CD4-positive, alpha-beta T cell treated with Interleukin-4 for 1 hour (primary cell): ENCODE measurements at regions not wholly inside any gene's neighbourhood (a gene's known extent, or its start where the extent isn't known, plus 50 kb on each side); places are given as distances from the start of the nearest gene placed in this dataset.
"Not testable (repeated sequence)": the region's sequence is repeated elsewhere in the genome, so short reads cannot be mapped to it uniquely, and the experiment has no call there.

ENCODE experiments used
- DNase-seq, 2 donors: peaks; one replicate each; pipeline ENCODE4 v3.0.0-alpha.2; 2020 to 2022

GRCh38 chr15:35937380-35937779, 391.4 kb upstream of the DPH6 start:
- no peak for DNase-seq

- DNase-seq, result no peak
Observed at GRCh38 chr15:35944945-35945585, 399.1 kb upstream of the DPH6 start.

- DNase-seq, result no peak
Observed at GRCh38 chr15:35953424-35953823, 407.5 kb upstream of the DPH6 start.

- DNase-seq, result no peak
Observed at GRCh38 chr15:35956056-35956455, 410.1 kb upstream of the DPH6 start.

DNA sequence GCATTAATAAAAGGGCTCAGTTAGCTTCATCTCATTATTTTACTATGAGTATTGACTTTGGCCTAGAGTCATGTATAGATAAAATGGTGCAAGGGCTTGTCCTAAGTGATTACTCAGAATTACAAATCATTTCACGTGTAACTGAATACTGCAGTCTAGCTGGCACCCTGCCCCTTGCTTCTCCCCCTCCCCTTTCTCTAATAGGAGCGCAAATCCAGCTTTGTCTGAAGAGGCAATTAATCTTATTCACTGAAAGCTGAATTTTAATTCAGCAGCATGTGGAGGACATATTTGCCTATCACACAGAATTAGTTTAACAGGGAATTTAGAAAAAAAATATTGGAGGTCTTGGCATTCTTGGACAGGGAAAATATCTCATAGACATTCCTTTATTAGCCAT, 412.1 kb upstream of the DPH6 start:
- DNase-seq, result no peak

- no peak for DNase-seq
Observed at GRCh38 chr15:35958975-35959374, 413.0 kb upstream of the DPH6 start.

DNA sequence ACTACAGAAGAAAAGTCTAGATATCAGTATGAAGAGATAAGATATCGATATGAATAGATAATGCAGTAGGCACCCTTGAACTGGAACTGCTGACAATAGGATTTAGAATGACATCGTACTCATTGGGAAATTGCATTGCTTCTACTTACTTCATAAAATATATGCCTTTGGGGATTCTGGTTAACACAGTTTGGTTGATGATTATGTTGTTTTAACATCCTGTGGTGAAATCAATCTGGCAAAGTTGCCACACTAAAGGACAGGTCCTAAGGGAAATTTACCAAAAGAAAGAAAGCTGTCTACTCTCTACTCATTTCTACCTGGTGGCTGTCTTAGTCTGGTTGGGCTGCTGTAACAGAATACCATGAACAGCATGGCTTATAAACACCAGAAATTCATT, 417.4 kb upstream of the DPH6 start:
- DNase-seq, result no peak

- no peak for DNase-seq
Observed at GRCh38 chr15:35966781-35967180, 420.8 kb upstream of the DPH6 start.

DNA sequence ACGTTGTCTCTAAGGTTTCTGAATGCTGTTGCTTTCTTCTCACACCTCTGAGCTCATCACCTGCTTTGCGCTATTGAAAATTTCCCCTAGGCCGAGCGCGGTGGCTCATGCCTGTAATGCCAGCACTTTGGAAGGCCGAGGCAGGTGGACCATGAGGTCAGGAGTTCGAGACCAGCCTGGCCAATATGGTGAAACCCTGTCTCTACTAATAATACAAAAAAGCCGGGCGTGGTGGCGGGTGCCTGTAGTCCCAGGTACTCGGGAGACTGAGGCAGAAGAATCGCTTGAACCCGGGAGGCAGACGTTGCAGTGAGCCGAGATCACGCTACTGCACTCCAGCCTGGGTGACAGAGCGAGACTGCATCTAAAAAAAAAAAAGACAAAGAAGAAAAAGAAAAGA, 422.0 kb upstream of the DPH6 start:
- DNase-seq, result not testable (repeated sequence)

DNA sequence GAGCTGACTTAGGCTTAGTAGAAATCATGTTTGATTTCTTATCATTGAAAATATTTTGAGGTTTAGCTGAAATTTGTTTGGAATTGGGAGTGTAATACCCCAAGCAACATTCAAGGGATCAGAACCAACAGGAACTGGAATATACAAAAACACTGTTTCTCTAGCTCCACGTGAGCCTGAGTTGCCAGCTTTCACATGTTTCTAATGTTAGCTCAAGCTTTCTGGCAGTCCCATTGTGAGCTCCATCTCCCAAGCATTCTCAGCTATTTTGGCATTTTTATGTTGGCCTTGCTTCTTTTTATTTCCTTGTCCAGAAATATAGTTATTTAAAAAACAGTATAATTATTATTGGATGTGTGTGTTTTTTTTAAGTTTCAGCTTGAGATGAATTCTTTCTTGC, 427.1 kb upstream of the DPH6 start:
- DNase-seq, result no peak

- no peak for DNase-seq
Observed at GRCh38 chr15:35974052-35974451, 428.1 kb upstream of the DPH6 start.

GRCh38 chr15:35975941-35976340, 430.0 kb upstream of the DPH6 start:
- no peak for DNase-seq

- DNase-seq, result no peak
Observed at GRCh38 chr15:35979608-35980007, 433.6 kb upstream of the DPH6 start.

GRCh38 chr15:35980719-35981118, 434.8 kb upstream of the DPH6 start:
- DNase-seq, result no peak

DNA sequence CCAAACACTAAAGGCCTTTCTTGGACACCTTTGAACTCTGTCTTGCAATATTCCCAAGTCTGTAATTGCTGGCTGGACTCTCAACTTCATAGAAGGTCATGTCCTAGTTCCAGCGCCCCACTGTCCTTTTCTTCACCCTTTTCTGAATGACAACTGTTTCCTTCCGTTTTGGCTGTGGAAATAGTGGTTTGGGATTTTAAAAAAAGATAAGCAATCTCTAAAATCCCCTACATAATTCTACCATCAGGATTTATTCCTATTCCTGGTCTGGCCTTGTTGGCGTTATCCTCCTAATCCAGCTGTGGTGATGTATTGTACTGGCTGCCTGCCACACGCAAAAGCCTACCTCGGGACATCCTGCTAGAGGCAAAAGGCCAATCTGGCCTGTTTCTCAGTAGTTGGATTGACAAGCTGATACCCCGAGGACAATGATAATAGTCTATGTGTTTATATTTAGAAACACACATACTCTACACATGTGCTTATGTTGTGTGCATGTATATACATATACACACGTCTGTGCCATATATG, 440.3 kb upstream of the DPH6 start:
- DNase-seq, result no peak

GRCh38 chr15:35987056-35987455, 441.1 kb upstream of the DPH6 start:
- DNase-seq, result no peak

DNA sequence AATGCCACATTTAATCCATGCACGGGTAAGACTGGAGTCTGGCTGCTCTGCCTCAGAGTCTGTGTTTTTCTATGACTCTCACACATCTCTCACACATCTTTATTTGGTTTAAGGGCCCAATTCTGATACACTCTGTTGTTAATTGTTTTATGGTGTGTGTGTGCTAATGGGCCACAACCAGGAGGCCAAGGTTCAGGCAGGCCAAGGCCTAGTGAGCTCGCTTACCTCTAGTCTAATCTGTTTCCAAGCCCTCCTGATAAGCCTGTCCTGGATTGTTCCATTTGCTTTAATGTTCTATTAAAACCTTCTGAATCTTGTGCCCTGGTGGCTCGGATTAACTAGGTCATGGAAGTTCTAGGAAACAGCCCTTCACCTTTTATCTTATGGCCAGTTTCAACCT, 445.4 kb upstream of the DPH6 start:
- no peak for DNase-seq

DNA sequence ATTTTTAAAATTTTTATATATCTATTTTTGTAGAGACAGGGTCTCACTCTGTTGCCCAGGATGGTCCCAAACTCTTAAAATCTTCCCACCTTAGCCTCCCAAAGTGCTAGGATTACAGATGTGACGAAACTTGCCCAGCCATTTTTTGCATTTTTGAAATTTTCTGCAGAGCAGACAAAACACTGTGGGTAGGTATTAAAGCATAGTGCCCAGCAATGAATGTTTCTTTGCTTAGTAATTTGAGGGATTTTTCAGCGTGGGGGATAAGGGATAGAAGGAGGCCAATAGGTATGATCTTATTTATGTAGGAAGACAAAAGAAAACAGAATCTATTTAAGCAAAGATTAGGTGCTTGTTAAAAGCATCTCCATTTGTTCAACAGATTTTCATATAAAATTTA, 446.8 kb upstream of the DPH6 start:
- no peak for DNase-seq

- no peak for DNase-seq
Observed at GRCh38 chr15:35993196-35993595, 447.2 kb upstream of the DPH6 start.

- DNase-seq, result no peak
Observed at GRCh38 chr15:35994876-35995275, 448.9 kb upstream of the DPH6 start.

DNA sequence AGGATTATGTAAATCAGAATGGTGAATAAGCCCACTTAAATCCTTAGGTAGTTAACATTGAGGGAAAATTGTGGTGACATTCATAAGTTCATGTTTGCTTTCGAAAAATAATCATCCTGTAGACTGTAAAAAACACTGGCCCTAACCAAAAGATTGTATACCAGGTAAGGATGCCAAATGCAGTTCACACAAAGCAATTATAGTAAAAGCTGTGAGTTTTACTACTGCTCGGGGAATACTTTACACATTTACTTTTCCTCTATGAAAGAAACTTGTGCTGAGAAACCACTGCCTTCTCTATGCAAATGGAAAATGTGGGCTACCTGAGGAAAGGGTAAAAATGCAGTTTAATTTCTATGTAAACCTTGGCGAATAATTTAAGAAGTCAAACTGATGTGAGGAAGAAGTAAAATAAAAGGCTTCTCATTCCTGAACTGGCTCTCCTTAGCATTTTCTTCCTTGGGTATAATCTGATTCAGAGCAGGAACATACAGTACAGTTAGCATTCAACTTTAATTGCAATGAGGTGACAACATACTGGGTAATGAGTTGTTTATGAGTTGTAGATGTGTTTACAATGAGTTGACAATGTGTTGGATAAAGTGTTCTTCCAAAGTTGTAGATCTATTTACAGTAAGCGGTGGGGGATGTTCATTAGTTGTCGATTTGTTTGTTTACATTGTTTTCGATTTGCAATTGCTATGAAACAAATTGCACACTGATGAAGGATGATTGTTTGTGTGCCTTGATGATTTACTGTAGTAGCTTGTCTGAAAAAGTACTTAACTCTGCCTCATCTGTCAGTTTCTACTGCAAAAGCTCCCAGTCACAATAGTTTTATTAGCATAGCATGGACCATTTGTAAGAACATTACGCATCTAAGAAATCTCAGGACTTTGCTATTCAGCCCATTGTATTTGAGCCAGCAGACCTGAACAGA, 453.0 kb upstream of the DPH6 start:
- DNase-seq, result no peak

GRCh38 chr15:36004891-36005490, 459.0 kb upstream of the DPH6 start:
- DNase-seq, result no peak

GRCh38 chr15:36005542-36005941, 459.6 kb upstream of the DPH6 start:
- DNase-seq, result no peak

GRCh38 chr15:36007699-36008098, 461.7 kb upstream of the DPH6 start:
- no peak for DNase-seq
